GM21528 (cell line): ENCODE measurements at regions not wholly inside any gene's neighbourhood (a gene's known extent, or its start where the extent isn't known, plus 50 kb on each side); places are given as distances from the start of the nearest gene placed in this dataset.
"Not testable (repeated sequence)": the region's sequence is repeated elsewhere in the genome, so short reads cannot be mapped to it uniquely, and the experiment has no call there.

Experiments
- ATAC-seq: cut with Tn5 transposase; IDR thresholded peaks from one replicate; pipeline ENCODE4 v1.9.1; 2021; ENCODE audit warnings: mild to moderate bottlenecking, moderate library complexity; ENCODE audit not compliant: unreplicated experiment, low FRiP score

- ATAC-seq = not testable (repeated sequence)
These were observed 80.3 kb downstream of the ANXA5 start for GRCh38 chr4:121616449-121616848.

GRCh38 chr4:121614101-121614500 is 82.7 kb downstream of the ANXA5 start:
- ATAC-seq = no peak

- no peak for ATAC-seq
These were observed 97.7 kb downstream of the ANXA5 start for GRCh38 chr4:121599049-121599448.

- ATAC-seq = peak; percentile 73
These were observed 99.3 kb downstream of the ANXA5 start for GRCh38 chr4:121597346-121597934.

GRCh38 chr4:121594796-121595526 is 101.8 kb downstream of the ANXA5 start:
- no peak for ATAC-seq

GRCh38 chr4:121593760-121594159 is 103.0 kb downstream of the ANXA5 start:
- no peak for ATAC-seq

- ATAC-seq = not testable (repeated sequence)
These were observed 104.5 kb downstream of the ANXA5 start for GRCh38 chr4:121592257-121592656.

GRCh38 chr4:121584836-121585235 is 111.9 kb downstream of the ANXA5 start:
- no peak for ATAC-seq

GRCh38 chr4:121583396-121583795 is 113.4 kb downstream of the ANXA5 start:
- ATAC-seq = no peak

- ATAC-seq = no peak
These were observed 114.5 kb downstream of the ANXA5 start for GRCh38 chr4:121582296-121582695.

GRCh38 chr4:121575392-121575791 is 121.4 kb downstream of the ANXA5 start:
- not testable (repeated sequence) for ATAC-seq

GRCh38 chr4:121574618-121575017 is 122.2 kb downstream of the ANXA5 start:
- ATAC-seq = no peak

GRCh38 chr4:121567748-121568147 is 129.0 kb downstream of the ANXA5 start:
- no peak for ATAC-seq

- no peak for ATAC-seq
These were observed 131.9 kb downstream of the ANXA5 start for GRCh38 chr4:121564840-121565375.

- no peak for ATAC-seq
These were observed 134.0 kb downstream of the ANXA5 start for GRCh38 chr4:121562811-121563210.

GRCh38 chr4:121555315-121556107 is 141.3 kb downstream of the ANXA5 start:
- ATAC-seq = no peak

- ATAC-seq = no peak
These were observed 142.4 kb downstream of the ANXA5 start for GRCh38 chr4:121554382-121554781.

GRCh38 chr4:121551881-121552280 is 144.9 kb downstream of the ANXA5 start:
- ATAC-seq = no peak

GRCh38 chr4:121551271-121551670 is 145.5 kb downstream of the ANXA5 start:
- ATAC-seq = no peak

GRCh38 chr4:121541696-121542095 is 155.1 kb downstream of the ANXA5 start:
- ATAC-seq = no peak

GRCh38 chr4:121535351-121535750 is 154.5 kb upstream of the QRFPR start:
- ATAC-seq = no peak
